NB4 (cell line): ENCODE measurements at regions not wholly inside any gene's neighbourhood (a gene's known extent, or its start where the extent isn't known, plus 50 kb on each side); places are given as distances from the start of the nearest gene placed in this dataset.

Experiments used
- DNase-seq: peaks from one replicate; pipeline ENCODE4 v3.0.0; 2010; ENCODE audit warnings: low read depth
- H3K4me3 ChIP-seq: one replicate; pipeline ENCODE4 v1.5.1; 2011; ENCODE audit warnings: mild to moderate bottlenecking, low read depth, low read length, moderate library complexity
- CTCF ChIP-seq: IDR thresholded peaks from one replicate; pipeline ENCODE4 v1.5.1; 2012; ENCODE audit warnings: low read depth, low read length
- MAX ChIP-seq: IDR thresholded peaks from 2 replicates; pipeline ENCODE4 v1.6.1; 2011; ENCODE audit warnings: low read depth, low read length
- MYC ChIP-seq: IDR thresholded peaks from 2 replicates; pipeline ENCODE4 v1.6.1; 2011; ENCODE audit warnings: low read depth, low read length
- POLR2A ChIP-seq: IDR thresholded peaks from 2 replicates; pipeline ENCODE4 v1.6.1; 2011; ENCODE audit warnings: mild to moderate bottlenecking; ENCODE audit not compliant: insufficient read length; ENCODE audit errors: extremely low read depth

GRCh38 chr17:49904893-49905292 is 57.0 kb upstream of the TAC4 start:
- TF ChIP-seq MAX (no peak), MYC (no peak), POLR2A (no peak), CTCF (no peak)
- no peak overlapping the region for H3K4me3 ChIP-seq
- no peak for DNase-seq

- no peak for TF ChIP-seq POLR2A
- no peak for TF ChIP-seq CTCF
- no peak for TF ChIP-seq MAX
- no peak for TF ChIP-seq MYC
- no peak for DNase-seq
- H3K4me3 ChIP-seq: no peak overlapping the region
These were observed 58.8 kb upstream of the TAC4 start for GRCh38 chr17:49906531-49907136.

GRCh38 chr17:49907279-49907678 is 59.4 kb upstream of the TAC4 start:
- no peak for DNase-seq
- TF ChIP-seq MAX (no peak), POLR2A (no peak), CTCF (no peak), MYC (no peak)
- H3K4me3 ChIP-seq: no peak overlapping the region

GRCh38 chr17:49908782-49909714 is 59.9 kb upstream of the DLX4 start:
- no peak for DNase-seq
- H3K4me3 ChIP-seq: no peak overlapping the region
- TF ChIP-seq MAX (no peak), POLR2A (no peak), MYC (no peak), CTCF (no peak)

GRCh38 chr17:49910094-49910857 is 58.7 kb upstream of the DLX4 start:
- TF ChIP-seq CTCF: no peak
- no peak for TF ChIP-seq MAX
- no peak for TF ChIP-seq POLR2A
- TF ChIP-seq MYC: no peak
- no peak for DNase-seq

More at GRCh38 chr17:49910094-49910857, 58.7 kb upstream of the DLX4 start:
- no peak overlapping the region for H3K4me3 ChIP-seq
